GM21619 (cell line): ENCODE measurements at regions not wholly inside any gene's neighbourhood (a gene's known extent, or its start where the extent isn't known, plus 50 kb on each side); places are given as distances from the start of the nearest gene placed in this dataset.
A peak's percentile ranks its signal among the peaks of the same experiment; 100 is the strongest.

Source experiments
- ATAC-seq: cut with Tn5 transposase; IDR thresholded peaks from one replicate; pipeline ENCODE4 v1.9.1; 2021; ENCODE audit not compliant: unreplicated experiment

GRCh38 chr11:128048121-128048520 is 539.2 kb downstream of the ETS1 start:
- ATAC-seq: no peak

GRCh38 chr11:128047026-128047425 is 540.3 kb downstream of the ETS1 start:
- no peak for ATAC-seq

GRCh38 chr11:128046213-128046612 is 541.1 kb downstream of the ETS1 start:
- ATAC-seq: no peak

GRCh38 chr11:128045094-128045725 is 542.1 kb downstream of the ETS1 start:
- ATAC-seq: no peak

GRCh38 chr11:128042290-128042751 is 545.0 kb downstream of the ETS1 start:
- ATAC-seq: no peak

GRCh38 chr11:128040603-128041002 is 546.8 kb downstream of the ETS1 start:
- ATAC-seq: no peak

- ATAC-seq: peak; percentile 95
These were observed 548.0 kb downstream of the ETS1 start for GRCh38 chr11:128039140-128040021.

- no peak for ATAC-seq
These were observed 550.7 kb downstream of the ETS1 start for GRCh38 chr11:128036556-128037093.

GRCh38 chr11:128036006-128036405 is 551.4 kb downstream of the ETS1 start:
- ATAC-seq: no peak

GRCh38 chr11:128031538-128032134 is 555.7 kb downstream of the ETS1 start:
- peak; percentile 91 for ATAC-seq

GRCh38 chr11:128029219-128029722 is 558.1 kb downstream of the ETS1 start:
- ATAC-seq: no peak

- no peak for ATAC-seq
These were observed 560.8 kb downstream of the ETS1 start for GRCh38 chr11:128026596-128026995.

- no peak for ATAC-seq
These were observed 564.6 kb downstream of the ETS1 start for GRCh38 chr11:128022761-128023160.

- no peak for ATAC-seq
These were observed 565.4 kb downstream of the ETS1 start for GRCh38 chr11:128022007-128022368.

- ATAC-seq: no peak
These were observed 565.9 kb downstream of the ETS1 start for GRCh38 chr11:128021349-128022006.

- no peak for ATAC-seq
These were observed 568.7 kb downstream of the ETS1 start for GRCh38 chr11:128018692-128019091.

GRCh38 chr11:128005562-128005961 is 581.8 kb downstream of the ETS1 start:
- ATAC-seq: no peak

- no peak for ATAC-seq
These were observed 588.9 kb downstream of the ETS1 start for GRCh38 chr11:127998421-127998820.

- no peak for ATAC-seq
These were observed 589.8 kb downstream of the ETS1 start for GRCh38 chr11:127997594-127997993.

GRCh38 chr11:127996825-127997224 is 590.5 kb downstream of the ETS1 start:
- no peak for ATAC-seq

- ATAC-seq: no peak
These were observed 591.4 kb downstream of the ETS1 start for GRCh38 chr11:127995921-127996320.
